ENCODE measurements at regions not wholly inside any gene's neighbourhood (a gene's known extent, or its start where the extent isn't known, plus 50 kb on each side); places are given as distances from the start of the nearest gene placed in this dataset.

GRCh38 chr16:5510819-5511370 lies 413.3 kb upstream of the EEF2KMT start:
- Histone ChIP-seq H3K4me3 (no peak overlapping the region), H3K36me3 (no peaks in the 10 kb centered on the region), H3K4me1 (no peaks in the 10 kb centered on the region), H3K9me3 (no peaks in the 10 kb centered on the region), H3K27me3 (peaks cover 0 to 31% of the 10 kb centered on the region in 2 donors), H3K27ac (peak overlapping the region in 1 of 2 donors; percentile 29)
- intact Hi-C loops (cut with DNase I; ENCODE audit: low total_unique reads), result no loop called here
- no peak for TF ChIP-seq CTCF (IDR thresholded peaks at IDR 0.05)
- no peak for TF ChIP-seq POLR2A (IDR thresholded peaks at IDR 0.05)
- peak in 1 of 2 donors; percentile 43 for DNase-seq (ENCODE audit: low spot score in 2 of 2)

GRCh38 chr16:5509794-5510193 lies 412.2 kb upstream of the EEF2KMT start:
- H3K4me3 ChIP-seq, result no peak overlapping the region
- no peak overlapping the region for H3K27ac ChIP-seq
- no peaks in the 10 kb centered on the region for H3K4me1 ChIP-seq
- peak in 1 of 2 donors; percentile 58 for DNase-seq (ENCODE audit: low spot score in 2 of 2)
- H3K27me3 ChIP-seq, result peaks cover 0 to 31% of the 10 kb centered on the region in 2 donors
- intact Hi-C loops (cut with DNase I; ENCODE audit: low total_unique reads), result no loop called here
- H3K36me3 ChIP-seq, result no peaks in the 10 kb centered on the region
- no peaks in the 10 kb centered on the region for H3K9me3 ChIP-seq
- no peak for TF ChIP-seq CTCF (IDR thresholded peaks at IDR 0.05)

- Histone ChIP-seq H3K27ac (no peak overlapping the region), H3K36me3 (no peaks in the 10 kb centered on the region), H3K27me3 (peaks cover 0 to 31% of the 10 kb centered on the region in 2 donors), H3K9me3 (no peaks in the 10 kb centered on the region), H3K4me3 (no peak overlapping the region), H3K4me1 (no peaks in the 10 kb centered on the region)
- no peak for TF ChIP-seq POLR2A (IDR thresholded peaks at IDR 0.05)
- TF ChIP-seq CTCF (IDR thresholded peaks at IDR 0.05), result no peak
- no peak for TF ChIP-seq POLR2AphosphoS5 (IDR thresholded peaks at IDR 0.05)
- DNase-seq (ENCODE audit: low spot score in 2 of 2), result no peak
- intact Hi-C loops (cut with DNase I; ENCODE audit: low total_unique reads), result no loop called here
These were observed 411.7 kb upstream of the EEF2KMT start for GRCh38 chr16:5509336-5509735.

- no peak for DNase-seq (ENCODE audit: low spot score in 2 of 2)
- peaks cover 0 to 31% of the 10 kb centered on the region in 2 donors for H3K27me3 ChIP-seq
- TF ChIP-seq POLR2AphosphoS5 (IDR thresholded peaks at IDR 0.05), result no peak
- TF ChIP-seq CTCF (IDR thresholded peaks at IDR 0.05), result no peak
- no peak for TF ChIP-seq POLR2A (IDR thresholded peaks at IDR 0.05)
- no peak overlapping the region for H3K27ac ChIP-seq
- H3K4me3 ChIP-seq, result no peak overlapping the region
- H3K36me3 ChIP-seq, result no peaks in the 10 kb centered on the region
- no peaks in the 10 kb centered on the region for H3K9me3 ChIP-seq
- no peaks in the 10 kb centered on the region for H3K4me1 ChIP-seq
- intact Hi-C loops (cut with DNase I; ENCODE audit: low total_unique reads), result no loop called here
These were observed 410.8 kb upstream of the EEF2KMT start for GRCh38 chr16:5508371-5508770.

- DNase-seq (ENCODE audit: low spot score in 2 of 2), result no peak
- H3K36me3 ChIP-seq, result no peaks in the 10 kb centered on the region
- no peak overlapping the region for H3K4me3 ChIP-seq
- intact Hi-C loops (cut with DNase I; ENCODE audit: low total_unique reads), result no loop called here
- no peak overlapping the region for H3K27ac ChIP-seq
- no peaks in the 10 kb centered on the region for H3K4me1 ChIP-seq
- TF ChIP-seq POLR2A (IDR thresholded peaks at IDR 0.05) (no peak), POLR2AphosphoS5 (IDR thresholded peaks at IDR 0.05) (no peak), CTCF (IDR thresholded peaks at IDR 0.05) (no peak)
- no peaks in the 10 kb centered on the region for H3K9me3 ChIP-seq
- H3K27me3 ChIP-seq, result peaks cover 0 to 31% of the 10 kb centered on the region in 2 donors
These were observed 408.4 kb upstream of the EEF2KMT start for GRCh38 chr16:5506021-5506420.

Data from breast epithelium (tissue), 4 donors.